GM12864 (cell line): ENCODE measurements at regions not wholly inside any gene's neighbourhood (a gene's known extent, or its start where the extent isn't known, plus 50 kb on each side); places are given as distances from the start of the nearest gene placed in this dataset.

Experiments used
- DNase-seq: peaks from one replicate; pipeline ENCODE4 v3.0.0-alpha.2; 2011; ENCODE audit warnings: low read depth
- H3K4me3 ChIP-seq: 2 replicates; pipeline ENCODE4 v1.5.1; 2011; ENCODE audit warnings: mild to moderate bottlenecking, low read depth, low read length, control low read depth
- TF ChIP-seq, protein P1 (sequence below): IDR thresholded peaks from 2 replicates; pipeline ENCODE4 v1.5.1; 2011; ENCODE audit warnings: low read depth, mild to moderate bottlenecking, moderate library complexity, low read length, control low read depth, inconsistent platforms; ENCODE audit errors: missing control alignments

- no peak for DNase-seq
- TF ChIP-seq, protein P1, sequence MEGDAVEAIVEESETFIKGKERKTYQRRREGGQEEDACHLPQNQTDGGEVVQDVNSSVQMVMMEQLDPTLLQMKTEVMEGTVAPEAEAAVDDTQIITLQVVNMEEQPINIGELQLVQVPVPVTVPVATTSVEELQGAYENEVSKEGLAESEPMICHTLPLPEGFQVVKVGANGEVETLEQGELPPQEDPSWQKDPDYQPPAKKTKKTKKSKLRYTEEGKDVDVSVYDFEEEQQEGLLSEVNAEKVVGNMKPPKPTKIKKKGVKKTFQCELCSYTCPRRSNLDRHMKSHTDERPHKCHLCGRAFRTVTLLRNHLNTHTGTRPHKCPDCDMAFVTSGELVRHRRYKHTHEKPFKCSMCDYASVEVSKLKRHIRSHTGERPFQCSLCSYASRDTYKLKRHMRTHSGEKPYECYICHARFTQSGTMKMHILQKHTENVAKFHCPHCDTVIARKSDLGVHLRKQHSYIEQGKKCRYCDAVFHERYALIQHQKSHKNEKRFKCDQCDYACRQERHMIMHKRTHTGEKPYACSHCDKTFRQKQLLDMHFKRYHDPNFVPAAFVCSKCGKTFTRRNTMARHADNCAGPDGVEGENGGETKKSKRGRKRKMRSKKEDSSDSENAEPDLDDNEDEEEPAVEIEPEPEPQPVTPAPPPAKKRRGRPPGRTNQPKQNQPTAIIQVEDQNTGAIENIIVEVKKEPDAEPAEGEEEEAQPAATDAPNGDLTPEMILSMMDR: no peak
- H3K4me3 ChIP-seq: no peak overlapping the region
Observed at GRCh38 chr3:67781871-67782270, 127.5 kb upstream of the SUCLG2 start.

- DNase-seq: no peak
- TF ChIP-seq, protein P1: no peak
- no peak overlapping the region for H3K4me3 ChIP-seq
Observed at GRCh38 chr3:67781218-67781617, 126.8 kb upstream of the SUCLG2 start.

DNA sequence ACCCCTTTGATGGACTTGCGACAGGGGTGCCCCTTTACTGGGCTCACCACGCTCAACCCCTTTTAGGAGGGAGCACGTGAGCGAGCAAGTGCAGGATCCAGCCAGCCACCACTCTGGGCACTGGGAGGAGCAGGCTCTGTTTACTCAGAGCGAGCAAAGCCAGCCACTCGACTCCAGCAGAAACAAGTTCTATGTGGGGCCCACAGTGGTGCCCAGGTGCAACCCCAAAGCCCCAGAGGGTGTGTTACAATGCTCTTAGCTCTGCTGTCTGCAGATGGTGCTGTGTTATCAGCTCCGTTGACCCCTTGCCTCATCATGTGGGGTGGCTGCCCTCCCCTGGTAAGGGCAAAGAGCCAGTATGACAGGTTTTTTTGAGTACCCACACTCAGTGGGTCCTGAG is 120.3 kb upstream of the SUCLG2 start:
- no peak for DNase-seq
- no peak overlapping the region for H3K4me3 ChIP-seq
- TF ChIP-seq, protein P1: no peak

DNA sequence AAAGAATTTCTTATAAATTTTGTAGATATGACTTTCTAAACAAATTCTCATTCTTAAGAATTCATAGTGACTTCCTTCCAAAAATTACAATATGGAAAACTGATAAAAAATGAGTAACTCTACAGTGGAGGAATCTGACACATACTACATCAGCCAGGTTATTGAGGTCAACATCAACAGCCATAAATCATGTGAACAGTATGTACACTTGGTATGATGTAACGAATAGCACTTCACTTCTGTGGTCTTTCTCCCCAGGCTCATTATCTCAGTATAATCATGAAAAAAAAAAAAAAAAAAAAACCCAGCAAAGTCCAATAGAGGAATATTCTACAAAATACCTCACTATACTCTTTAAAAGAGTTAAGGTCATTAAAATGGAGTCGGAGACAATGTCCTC is 111.2 kb upstream of the SUCLG2 start:
- TF ChIP-seq, protein P1: no peak
- no peak overlapping the region for H3K4me3 ChIP-seq
- no peak for DNase-seq

- TF ChIP-seq, protein P1: no peak
- H3K4me3 ChIP-seq: no peak overlapping the region
- DNase-seq: no peak
Observed at GRCh38 chr3:67745296-67745695, 90.9 kb upstream of the SUCLG2 start.

DNA sequence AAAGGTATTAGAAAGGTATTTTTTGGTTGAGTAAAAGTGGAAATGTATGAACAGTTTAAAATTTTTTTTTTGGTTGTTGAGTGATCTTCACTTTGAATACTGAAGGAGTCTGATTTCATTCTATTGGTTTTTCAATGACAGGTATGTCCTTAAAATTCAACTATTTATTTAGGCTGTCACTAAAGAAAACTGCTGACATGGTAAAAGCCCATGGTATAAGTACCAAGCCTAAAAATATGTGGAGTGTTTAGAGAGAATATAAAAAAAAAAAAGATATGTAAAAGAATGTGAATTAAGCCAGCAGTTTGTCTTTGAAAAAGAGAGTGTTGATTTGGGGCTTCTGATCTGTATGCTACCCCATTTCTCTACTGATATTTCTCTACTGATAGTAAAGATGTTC is 90.3 kb upstream of the SUCLG2 start:
- TF ChIP-seq, protein P1: no peak
- H3K4me3 ChIP-seq: no peak overlapping the region
- DNase-seq: no peak

- H3K4me3 ChIP-seq: no peak overlapping the region
- TF ChIP-seq, protein P1: no peak
- DNase-seq: no peak
Observed at GRCh38 chr3:67739851-67740250, 85.4 kb upstream of the SUCLG2 start.
